GM18870 (cell line): ENCODE measurements at regions not wholly inside any gene's neighbourhood (a gene's known extent, or its start where the extent isn't known, plus 50 kb on each side); places are given as distances from the start of the nearest gene placed in this dataset.
"Not testable (repeated sequence)": the region's sequence is repeated elsewhere in the genome, so short reads cannot be mapped to it uniquely, and the experiment has no call there.

ENCODE experiments used
- ATAC-seq: cut with Tn5 transposase; IDR thresholded peaks from one replicate; pipeline ENCODE4 v1.9.1; 2021; ENCODE audit warnings: moderate library complexity; ENCODE audit not compliant: unreplicated experiment

GRCh38 chr3:153539263-153539662, 377.2 kb downstream of the RAP2B start:
- no peak for ATAC-seq

- no peak for ATAC-seq
Measured at GRCh38 chr3:153545471-153545870, 383.4 kb downstream of the RAP2B start.

- no peak for ATAC-seq
Measured at GRCh38 chr3:153547970-153548369, 385.9 kb downstream of the RAP2B start.

- ATAC-seq = not testable (repeated sequence)
Measured at GRCh38 chr3:153549686-153550085, 387.7 kb downstream of the RAP2B start.

- ATAC-seq = no peak
Measured at GRCh38 chr3:153551536-153552285, 389.7 kb downstream of the RAP2B start.

GRCh38 chr3:153552887-153553604, 391.0 kb downstream of the RAP2B start:
- ATAC-seq = no peak

GRCh38 chr3:153553605-153553945, 391.5 kb downstream of the RAP2B start:
- ATAC-seq = no peak

GRCh38 chr3:153555919-153556318, 393.9 kb downstream of the RAP2B start:
- no peak for ATAC-seq

GRCh38 chr3:153559366-153559765, 397.3 kb downstream of the RAP2B start:
- not testable (repeated sequence) for ATAC-seq

- ATAC-seq = no peak
Measured at GRCh38 chr3:153567011-153567410, 405.0 kb downstream of the RAP2B start.

GRCh38 chr3:153567556-153567955, 405.5 kb downstream of the RAP2B start:
- no peak for ATAC-seq

- not testable (repeated sequence) for ATAC-seq
Measured at GRCh38 chr3:153570481-153570880, 408.5 kb downstream of the RAP2B start.

- no peak for ATAC-seq
Measured at GRCh38 chr3:153572165-153572564, 410.1 kb downstream of the RAP2B start.

- no peak for ATAC-seq
Measured at GRCh38 chr3:153572654-153573053, 410.6 kb downstream of the RAP2B start.

GRCh38 chr3:153573481-153573880, 411.5 kb downstream of the RAP2B start:
- ATAC-seq = no peak

GRCh38 chr3:153574445-153574844, 412.4 kb downstream of the RAP2B start:
- ATAC-seq = no peak

- no peak for ATAC-seq
Measured at GRCh38 chr3:153577059-153577736, 415.2 kb downstream of the RAP2B start.

GRCh38 chr3:153578046-153578445, 416.0 kb downstream of the RAP2B start:
- ATAC-seq = no peak

- no peak for ATAC-seq
Measured at GRCh38 chr3:153590051-153590450, 428.0 kb downstream of the RAP2B start.

- no peak for ATAC-seq
Measured at GRCh38 chr3:153591561-153592245, 429.7 kb downstream of the RAP2B start.

GRCh38 chr3:153595186-153595815, 433.3 kb downstream of the RAP2B start:
- peak; percentile 54 for ATAC-seq
